Glutamatergic neuron (in vitro differentiated cells): ENCODE measurements at regions not wholly inside any gene's neighbourhood (a gene's known extent, or its start where the extent isn't known, plus 50 kb on each side); places are given as distances from the start of the nearest gene placed in this dataset.
"Not testable (repeated sequence)": the region's sequence is repeated elsewhere in the genome, so short reads cannot be mapped to it uniquely, and the experiment has no call there.

Experiments
- DNase-seq: peaks from one replicate; pipeline ENCODE4 v3.0.0; 2022
- H3K27ac Mint-ChIP-seq: one replicate; pipeline ENCODE4 v1.8.0; 2020; ENCODE audit warnings: mild to moderate bottlenecking, mixed read lengths, inconsistent platforms; ENCODE audit not compliant: unreplicated experiment
- H3K27me3 Mint-ChIP-seq: one replicate; pipeline ENCODE4 v1.8.0; 2020; ENCODE audit warnings: mild to moderate bottlenecking, moderate library complexity, mixed read lengths, inconsistent platforms; ENCODE audit not compliant: unreplicated experiment
- H3K36me3 Mint-ChIP-seq: one replicate; pipeline ENCODE4 v1.8.0; 2020; ENCODE audit warnings: mild to moderate bottlenecking, mixed read lengths, inconsistent platforms; ENCODE audit not compliant: unreplicated experiment
- H3K4me1 Mint-ChIP-seq: one replicate; pipeline ENCODE4 v1.8.0; 2020; ENCODE audit warnings: mild to moderate bottlenecking, low read depth, mixed read lengths, inconsistent platforms; ENCODE audit not compliant: unreplicated experiment
- H3K4me3 Mint-ChIP-seq: one replicate; pipeline ENCODE4 v1.8.0; 2020; ENCODE audit warnings: mild to moderate bottlenecking, mixed read lengths, inconsistent platforms; ENCODE audit not compliant: unreplicated experiment
- H3K9me3 Mint-ChIP-seq: one replicate; pipeline ENCODE4 v1.8.0; 2020; ENCODE audit warnings: mild to moderate bottlenecking, moderate library complexity, mixed read lengths, inconsistent platforms; ENCODE audit not compliant: unreplicated experiment
- TF ChIP-seq, protein P1 (sequence below): fragments of 200-600 bp; sonication (generic); IDR thresholded peaks from one replicate; pipeline ENCODE4 v1.5.0; 2021; ENCODE audit not compliant: partially characterized antibody, unreplicated experiment

GRCh38 chr17:22286337-22287041, 594.2 kb downstream of the KCNJ18 start:
- no peak overlapping the region for H3K4me3 Mint-ChIP-seq
- H3K27ac Mint-ChIP-seq, result no peak overlapping the region
- H3K4me1 Mint-ChIP-seq, result no peaks in the 10 kb centered on the region
- H3K27me3 Mint-ChIP-seq, result no peaks in the 10 kb centered on the region
- TF ChIP-seq, protein P1, sequence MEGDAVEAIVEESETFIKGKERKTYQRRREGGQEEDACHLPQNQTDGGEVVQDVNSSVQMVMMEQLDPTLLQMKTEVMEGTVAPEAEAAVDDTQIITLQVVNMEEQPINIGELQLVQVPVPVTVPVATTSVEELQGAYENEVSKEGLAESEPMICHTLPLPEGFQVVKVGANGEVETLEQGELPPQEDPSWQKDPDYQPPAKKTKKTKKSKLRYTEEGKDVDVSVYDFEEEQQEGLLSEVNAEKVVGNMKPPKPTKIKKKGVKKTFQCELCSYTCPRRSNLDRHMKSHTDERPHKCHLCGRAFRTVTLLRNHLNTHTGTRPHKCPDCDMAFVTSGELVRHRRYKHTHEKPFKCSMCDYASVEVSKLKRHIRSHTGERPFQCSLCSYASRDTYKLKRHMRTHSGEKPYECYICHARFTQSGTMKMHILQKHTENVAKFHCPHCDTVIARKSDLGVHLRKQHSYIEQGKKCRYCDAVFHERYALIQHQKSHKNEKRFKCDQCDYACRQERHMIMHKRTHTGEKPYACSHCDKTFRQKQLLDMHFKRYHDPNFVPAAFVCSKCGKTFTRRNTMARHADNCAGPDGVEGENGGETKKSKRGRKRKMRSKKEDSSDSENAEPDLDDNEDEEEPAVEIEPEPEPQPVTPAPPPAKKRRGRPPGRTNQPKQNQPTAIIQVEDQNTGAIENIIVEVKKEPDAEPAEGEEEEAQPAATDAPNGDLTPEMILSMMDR, result no peak
- DNase-seq, result no peak
- H3K36me3 Mint-ChIP-seq, result no peaks in the 10 kb centered on the region
- peaks cover 2% of the 10 kb centered on the region for H3K9me3 Mint-ChIP-seq

DNA sequence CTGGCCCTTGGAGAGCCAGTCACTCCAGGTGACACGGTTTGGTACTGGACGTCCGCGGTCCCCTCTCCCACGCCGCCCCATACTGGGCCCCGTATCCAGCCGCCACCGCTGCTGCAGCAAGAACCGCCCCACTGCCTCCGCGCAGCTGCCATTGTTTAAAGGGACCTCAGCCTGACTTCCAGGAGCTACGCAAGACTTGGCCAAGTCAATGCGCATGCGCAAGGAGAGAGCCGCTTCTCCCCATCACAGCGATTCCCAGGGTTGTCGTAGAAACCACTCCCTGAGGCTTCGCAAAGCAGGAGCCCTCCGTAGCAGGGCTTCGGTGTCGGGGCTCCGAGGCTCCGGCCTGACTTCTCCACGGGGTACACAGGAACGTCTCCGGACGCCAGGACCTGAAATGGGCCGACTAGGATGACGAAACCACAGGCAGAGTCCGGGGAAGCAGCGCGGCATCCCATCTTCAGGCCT, 606.2 kb downstream of the KCNJ18 start:
- Mint-ChIP-seq H3K27me3 (peaks cover 12% of the 10 kb centered on the region), H3K9me3 (peaks cover 22% of the 10 kb centered on the region), H3K36me3 (peaks cover 15% of the 10 kb centered on the region)
- H3K4me3 Mint-ChIP-seq, H3K4me1 Mint-ChIP-seq, H3K27ac Mint-ChIP-seq, DNase-seq: not testable (repeated sequence)

DNA sequence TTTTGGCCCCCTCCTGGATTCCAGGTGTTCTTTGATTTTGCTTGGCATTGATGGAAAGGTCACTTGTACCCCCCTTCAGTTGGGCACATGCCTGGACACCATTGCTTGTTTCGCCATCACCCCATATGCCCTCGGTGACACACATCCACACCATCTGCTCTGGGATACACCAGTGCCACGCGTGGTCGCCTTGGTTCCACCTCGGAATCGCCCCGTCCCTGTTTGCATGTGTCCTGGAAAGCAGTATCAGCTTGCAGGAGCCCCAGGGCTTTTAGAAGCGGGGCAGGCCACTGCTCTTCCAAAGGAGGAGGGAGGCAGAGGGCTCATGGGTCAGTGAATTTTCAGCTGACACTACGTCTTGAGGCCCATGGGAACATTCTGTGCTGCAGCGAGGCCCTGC, 607.9 kb downstream of the KCNJ18 start:
- Mint-ChIP-seq H3K27me3 (peaks cover 17% of the 10 kb centered on the region), H3K9me3 (peaks cover 28% of the 10 kb centered on the region), H3K27ac (no peak overlapping the region), H3K4me1 (no peaks in the 10 kb centered on the region), H3K4me3 (no peak overlapping the region), H3K36me3 (peaks cover 15% of the 10 kb centered on the region)
- no peak for DNase-seq
- TF ChIP-seq, protein P1, result no peak

- Mint-ChIP-seq H3K27me3 (peaks cover 19% of the 10 kb centered on the region), H3K4me1 (no peaks in the 10 kb centered on the region)
- no peak for DNase-seq
Observed at GRCh38 chr17:22300731-22301352, 608.5 kb downstream of the KCNJ18 start.

DNA sequence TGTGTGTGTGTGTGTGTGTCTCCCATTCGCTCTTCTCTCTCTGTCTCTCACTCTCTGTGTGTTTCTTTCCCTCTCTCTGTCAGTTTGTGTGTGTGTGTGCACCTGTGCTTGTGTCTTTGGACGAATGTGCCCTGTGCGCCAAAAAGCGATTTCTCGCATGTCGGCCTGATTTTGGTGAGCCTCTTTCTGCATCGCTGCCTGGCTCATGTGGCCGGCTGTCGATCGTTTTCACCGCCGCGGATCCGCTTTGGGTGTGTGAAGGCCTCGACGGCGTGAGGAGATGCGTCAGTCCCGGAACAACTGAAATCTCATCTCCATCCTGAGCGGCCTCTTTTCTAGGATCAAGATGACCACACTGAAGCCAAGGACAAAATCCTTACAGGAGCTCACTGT, 609.0 kb downstream of the KCNJ18 start:
- Mint-ChIP-seq H3K4me3 (no peak overlapping the region), H3K27me3 (peaks cover 19% of the 10 kb centered on the region), H3K4me1 (no peaks in the 10 kb centered on the region), H3K36me3 (peaks cover 19% of the 10 kb centered on the region), H3K27ac (no peak overlapping the region), H3K9me3 (peaks cover 27% of the 10 kb centered on the region)
- no peak for DNase-seq
- TF ChIP-seq, protein P1, result no peak

More at GRCh38 chr17:22300731-22301352, 608.5 kb downstream of the KCNJ18 start:
- H3K27ac Mint-ChIP-seq, result no peak overlapping the region
- no peak overlapping the region for H3K4me3 Mint-ChIP-seq
- TF ChIP-seq, protein P1, result no peak
- H3K36me3 Mint-ChIP-seq, result peaks cover 20% of the 10 kb centered on the region
- peaks cover 28% of the 10 kb centered on the region for H3K9me3 Mint-ChIP-seq
